ENCODE measurements at regions not wholly inside any gene's neighbourhood (a gene's known extent, or its start where the extent isn't known, plus 50 kb on each side); places are given as distances from the start of the nearest gene placed in this dataset.
"Not testable (repeated sequence)": the region's sequence is repeated elsewhere in the genome, so short reads cannot be mapped to it uniquely, and the experiment has no call there.

GRCh38 chr5:10921160-10921559, 160.1 kb upstream of the DAP start:
- no peak for DNase-seq

- DNase-seq: no peak
These were observed 159.4 kb upstream of the DAP start for GRCh38 chr5:10920400-10920799.

- DNase-seq: no peak
These were observed 153.9 kb upstream of the DAP start for GRCh38 chr5:10914741-10915480.

GRCh38 chr5:10913841-10914240, 152.8 kb upstream of the DAP start:
- DNase-seq: no peak

- DNase-seq: no peak
These were observed 152.3 kb upstream of the DAP start for GRCh38 chr5:10913181-10913810.

GRCh38 chr5:10912435-10912834, 151.4 kb upstream of the DAP start:
- no peak for DNase-seq

- DNase-seq: no peak
These were observed 149.2 kb upstream of the DAP start for GRCh38 chr5:10910261-10910660.

- DNase-seq: no peak
These were observed 143.9 kb upstream of the DAP start for GRCh38 chr5:10904862-10905432.

- no peak for DNase-seq
These were observed 142.9 kb upstream of the DAP start for GRCh38 chr5:10903786-10904560.

GRCh38 chr5:10902145-10902544, 141.1 kb upstream of the DAP start:
- DNase-seq: no peak

- no peak for DNase-seq
These were observed 137.5 kb upstream of the DAP start for GRCh38 chr5:10898514-10898913.

- DNase-seq: no peak
These were observed 135.0 kb upstream of the DAP start for GRCh38 chr5:10896016-10896415.

- no peak for DNase-seq
These were observed 133.5 kb upstream of the DAP start for GRCh38 chr5:10894445-10895054.

GRCh38 chr5:10892911-10893215, 131.8 kb upstream of the DAP start:
- no peak for DNase-seq

- DNase-seq: no peak
These were observed 131.3 kb upstream of the DAP start for GRCh38 chr5:10892147-10892910.

- DNase-seq: no peak
These were observed 130.2 kb upstream of the DAP start for GRCh38 chr5:10891193-10891592.

- DNase-seq: no peak
These were observed 125.5 kb upstream of the DAP start for GRCh38 chr5:10886497-10886896.

GRCh38 chr5:10885026-10885425, 124.0 kb upstream of the DAP start:
- no peak for DNase-seq

GRCh38 chr5:10883945-10884344, 122.9 kb upstream of the DAP start:
- DNase-seq: not testable (repeated sequence)

GRCh38 chr5:10880934-10881333, 119.9 kb upstream of the DAP start:
- DNase-seq: no peak

- not testable (repeated sequence) for DNase-seq
These were observed 116.0 kb upstream of the DAP start for GRCh38 chr5:10876996-10877395.

GRCh38 chr5:10876006-10876744, 115.1 kb upstream of the DAP start:
- no peak for DNase-seq

Measured in right hindlimb (tissue), 1 donor.